LNCaP clone FGC (cell line): ENCODE measurements at regions not wholly inside any gene's neighbourhood (a gene's known extent, or its start where the extent isn't known, plus 50 kb on each side); places are given as distances from the start of the nearest gene placed in this dataset.

Source experiments
- DNase-seq: peaks from one replicate; pipeline ENCODE4 v3.0.0-alpha.2; 2011; ENCODE audit warnings: low read depth
- H3K4me3 ChIP-seq: 2 replicates; pipeline ENCODE4 v1.5.1; 2011; ENCODE audit warnings: mild to moderate bottlenecking, low read depth, low read length, control low read depth
- TF ChIP-seq, protein P1 (sequence below): IDR thresholded peaks from 2 replicates; pipeline ENCODE4 v1.5.1; 2012; ENCODE audit warnings: mild to moderate bottlenecking; ENCODE audit not compliant: control insufficient read depth, insufficient read depth; ENCODE audit errors: extremely low read depth

GRCh38 chr6:93713974-93714373 is 294.6 kb upstream of the EPHA7 start:
- no peak for DNase-seq

GRCh38 chr6:93703431-93703830 is 284.1 kb upstream of the EPHA7 start:
- H3K4me3 ChIP-seq: no peak overlapping the region
- no peak for DNase-seq
- TF ChIP-seq, protein P1, sequence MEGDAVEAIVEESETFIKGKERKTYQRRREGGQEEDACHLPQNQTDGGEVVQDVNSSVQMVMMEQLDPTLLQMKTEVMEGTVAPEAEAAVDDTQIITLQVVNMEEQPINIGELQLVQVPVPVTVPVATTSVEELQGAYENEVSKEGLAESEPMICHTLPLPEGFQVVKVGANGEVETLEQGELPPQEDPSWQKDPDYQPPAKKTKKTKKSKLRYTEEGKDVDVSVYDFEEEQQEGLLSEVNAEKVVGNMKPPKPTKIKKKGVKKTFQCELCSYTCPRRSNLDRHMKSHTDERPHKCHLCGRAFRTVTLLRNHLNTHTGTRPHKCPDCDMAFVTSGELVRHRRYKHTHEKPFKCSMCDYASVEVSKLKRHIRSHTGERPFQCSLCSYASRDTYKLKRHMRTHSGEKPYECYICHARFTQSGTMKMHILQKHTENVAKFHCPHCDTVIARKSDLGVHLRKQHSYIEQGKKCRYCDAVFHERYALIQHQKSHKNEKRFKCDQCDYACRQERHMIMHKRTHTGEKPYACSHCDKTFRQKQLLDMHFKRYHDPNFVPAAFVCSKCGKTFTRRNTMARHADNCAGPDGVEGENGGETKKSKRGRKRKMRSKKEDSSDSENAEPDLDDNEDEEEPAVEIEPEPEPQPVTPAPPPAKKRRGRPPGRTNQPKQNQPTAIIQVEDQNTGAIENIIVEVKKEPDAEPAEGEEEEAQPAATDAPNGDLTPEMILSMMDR: no peak

More at GRCh38 chr6:93713974-93714373, 294.6 kb upstream of the EPHA7 start:
- no peak overlapping the region for H3K4me3 ChIP-seq
- TF ChIP-seq, protein P1: no peak

- no peak overlapping the region for H3K4me3 ChIP-seq
- TF ChIP-seq, protein P1: no peak
- no peak for DNase-seq
Measured at GRCh38 chr6:93701526-93701925, 282.2 kb upstream of the EPHA7 start.

DNA sequence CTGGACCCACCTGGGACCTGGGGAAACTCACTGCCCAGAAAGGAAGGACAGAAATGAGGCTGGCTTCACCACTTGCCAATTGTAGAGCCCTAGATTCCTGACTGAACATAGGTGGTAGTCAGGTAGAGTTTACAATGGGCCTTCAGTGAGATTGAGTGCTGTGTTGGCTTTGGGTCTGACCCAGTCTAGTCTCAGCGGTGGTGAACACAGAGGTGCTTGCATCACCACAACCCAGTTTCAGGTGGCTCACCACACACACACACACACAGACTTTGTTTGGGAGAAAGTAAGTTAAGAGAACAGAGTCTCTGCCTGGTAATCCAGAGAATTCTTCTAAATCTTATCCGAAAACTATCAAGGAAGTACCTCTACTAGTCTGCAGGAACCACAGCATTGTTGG is 266.1 kb upstream of the EPHA7 start:
- DNase-seq: no peak
- no peak overlapping the region for H3K4me3 ChIP-seq
- TF ChIP-seq, protein P1: no peak

DNA sequence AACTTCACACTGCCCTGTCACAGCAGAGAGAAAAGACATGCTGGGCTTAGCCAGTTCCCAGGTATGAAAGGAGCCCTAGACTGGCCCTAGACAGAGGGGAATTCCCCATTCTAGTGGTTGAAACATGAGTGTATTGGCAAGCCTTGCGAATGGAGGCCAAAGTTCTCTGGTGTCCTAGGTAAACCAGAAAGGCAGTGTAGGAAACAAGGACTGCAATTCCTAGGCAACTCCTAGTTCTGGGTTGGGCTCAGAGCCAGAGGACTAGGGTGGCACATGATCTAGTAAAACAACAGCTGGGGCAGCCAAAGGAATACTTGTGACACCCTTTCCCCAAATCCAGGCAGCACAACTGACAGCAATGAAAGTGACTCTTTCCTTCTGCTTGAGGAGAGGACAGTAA is 265.0 kb upstream of the EPHA7 start:
- no peak for DNase-seq
- no peak overlapping the region for H3K4me3 ChIP-seq
- TF ChIP-seq, protein P1: no peak

DNA sequence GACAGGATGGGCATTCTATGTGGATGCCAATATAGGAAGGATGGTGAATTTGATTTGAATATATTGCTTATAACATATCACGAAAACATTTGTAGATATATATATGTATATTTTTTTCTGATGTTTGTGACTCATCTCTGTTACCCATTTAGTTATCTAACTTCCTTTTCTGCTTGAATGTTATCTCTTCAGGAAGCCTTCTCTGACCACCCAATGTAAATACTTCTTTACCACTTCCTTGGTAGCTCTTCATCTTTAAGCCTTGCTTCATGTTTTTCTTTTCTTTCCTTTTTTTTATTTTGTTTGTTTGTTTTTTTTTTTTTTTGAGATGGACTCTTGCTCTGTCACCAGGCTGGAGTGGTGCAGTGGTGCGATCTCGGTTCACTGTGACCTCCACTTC is 260.5 kb upstream of the EPHA7 start:
- no peak overlapping the region for H3K4me3 ChIP-seq
- TF ChIP-seq, protein P1: no peak
- DNase-seq: no peak

DNA sequence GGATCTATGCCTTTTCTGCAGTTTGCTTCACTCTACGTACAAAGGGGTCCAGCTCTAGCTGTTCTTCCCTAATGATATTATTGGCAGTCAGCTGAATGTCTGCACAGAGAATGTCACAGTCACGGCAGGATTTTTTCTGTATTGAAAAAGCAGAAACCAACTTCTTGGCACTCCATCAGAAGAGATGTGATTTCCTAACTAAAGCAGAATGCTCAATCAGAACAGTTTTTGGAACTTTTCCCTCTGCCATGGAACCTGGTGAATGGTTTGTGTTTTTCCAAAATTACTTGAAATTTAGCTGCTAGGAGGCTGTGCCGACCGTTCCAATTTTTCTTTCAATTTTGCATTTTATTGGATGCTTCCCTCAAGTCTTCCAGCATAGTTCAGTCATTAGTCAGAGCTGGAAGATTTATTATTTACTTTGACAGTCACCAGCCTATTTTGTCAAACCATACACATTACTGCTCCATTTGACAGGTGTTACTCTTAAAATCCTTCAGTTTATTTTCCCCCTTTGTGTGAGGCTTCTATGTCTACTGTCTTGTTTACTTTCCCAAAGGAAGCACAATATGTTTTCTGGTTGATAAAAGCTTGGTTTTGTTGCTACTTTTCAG is 259.6 kb upstream of the EPHA7 start:
- TF ChIP-seq, protein P1: no peak
- no peak for DNase-seq
- no peak overlapping the region for H3K4me3 ChIP-seq
